HTR-8/SVneo (cell line): ENCODE measurements at regions not wholly inside any gene's neighbourhood (a gene's known extent, or its start where the extent isn't known, plus 50 kb on each side); places are given as distances from the start of the nearest gene placed in this dataset.
A peak's percentile ranks its signal among the peaks of the same experiment; 100 is the strongest.

Source experiments
- DNase-seq: peaks from one replicate; pipeline ENCODE4 v3.0.0; 2011; ENCODE audit warnings: low spot score, mixed read lengths; ENCODE audit not compliant: insufficient read length
- FAIRE-seq: peaks from 2 replicates; lab custom pipeline; 2011; peaks lifted over from hg19 to GRCh38; lab: Jason Lieb, UNC

- DNase-seq, result no peak
- FAIRE-seq, result no peak
These were observed 576.0 kb upstream of the CDH4 start for GRCh38 chr20:60676011-60676410.

- FAIRE-seq (no peak), DNase-seq (no peak)
These were observed 574.2 kb upstream of the CDH4 start for GRCh38 chr20:60677819-60678218.

- FAIRE-seq, result peak; percentile 72
- DNase-seq, result no peak
These were observed 571.5 kb upstream of the CDH4 start for GRCh38 chr20:60680554-60680953.

GRCh38 chr20:60687213-60687612 lies 564.8 kb upstream of the CDH4 start:
- FAIRE-seq (no peak), DNase-seq (no peak)

- FAIRE-seq (peak; percentile 13), DNase-seq (no peak)
These were observed 561.3 kb upstream of the CDH4 start for GRCh38 chr20:60690771-60691170.

- FAIRE-seq, result peak; percentile 80
- no peak for DNase-seq
These were observed 560.0 kb upstream of the CDH4 start for GRCh38 chr20:60691966-60692615.

GRCh38 chr20:60693496-60694133 lies 558.4 kb upstream of the CDH4 start:
- DNase-seq, result no peak
- no peak for FAIRE-seq

- DNase-seq (no peak), FAIRE-seq (peak; percentile 89)
These were observed 557.3 kb upstream of the CDH4 start for GRCh38 chr20:60694763-60695162.

- FAIRE-seq (peak; percentile 90), DNase-seq (peak; percentile 56)
These were observed 556.6 kb upstream of the CDH4 start for GRCh38 chr20:60695226-60696000.

- FAIRE-seq (peak; percentile 60), DNase-seq (no peak)
These were observed 554.8 kb upstream of the CDH4 start for GRCh38 chr20:60697252-60697651.

GRCh38 chr20:60700728-60701127 lies 551.3 kb upstream of the CDH4 start:
- DNase-seq, result no peak
- no peak for FAIRE-seq

- FAIRE-seq, result no peak
- no peak for DNase-seq
These were observed 547.9 kb upstream of the CDH4 start for GRCh38 chr20:60704147-60704546.

- peak; percentile 44 for FAIRE-seq
These were observed 538.7 kb upstream of the CDH4 start for GRCh38 chr20:60713396-60713795.

GRCh38 chr20:60715172-60715571 lies 536.9 kb upstream of the CDH4 start:
- FAIRE-seq (no peak), DNase-seq (no peak)

More at GRCh38 chr20:60713396-60713795, 538.7 kb upstream of the CDH4 start:
- no peak for DNase-seq

GRCh38 chr20:60718743-60719480 lies 533.1 kb upstream of the CDH4 start:
- DNase-seq, result no peak

GRCh38 chr20:60725311-60725906 lies 526.7 kb upstream of the CDH4 start:
- no peak for FAIRE-seq

More at GRCh38 chr20:60718743-60719480, 533.1 kb upstream of the CDH4 start:
- FAIRE-seq, result peak; percentile 20

GRCh38 chr20:60727425-60727824 lies 524.6 kb upstream of the CDH4 start:
- DNase-seq, result no peak
- no peak for FAIRE-seq

More at GRCh38 chr20:60725311-60725906, 526.7 kb upstream of the CDH4 start:
- no peak for DNase-seq

GRCh38 chr20:60728705-60729104 lies 523.4 kb upstream of the CDH4 start:
- no peak for FAIRE-seq
- no peak for DNase-seq

- FAIRE-seq (peak; percentile 83), DNase-seq (no peak)
These were observed 522.7 kb upstream of the CDH4 start for GRCh38 chr20:60729135-60729900.
